ENCODE measurements at regions not wholly inside any gene's neighbourhood (a gene's known extent, or its start where the extent isn't known, plus 50 kb on each side); places are given as distances from the start of the nearest gene placed in this dataset.

GRCh38 chr13:72198967-72199560 is 332.1 kb upstream of the DACH1 start:
- no peak for DNase-seq (ENCODE audit: low read depth in 1 of 2, low spot score in 1 of 2)
- H3K4me3 ChIP-seq (replicated peaks; ENCODE audit: insufficient read depth, low read length), result no peak overlapping the region
- peaks cover 3% of the 10 kb centered on the region for H3K27me3 ChIP-seq (ENCODE audit: insufficient read depth, poor library complexity, severe bottlenecking)
- TF ChIP-seq SPI1 (IDR thresholded peaks at IDR 0.05; ENCODE audit: borderline replicate concordance, low read depth), result no peak
- no peak for TF ChIP-seq POLR2AphosphoS5 (IDR thresholded peaks at IDR 0.05; ENCODE audit: low read depth)
- no peak for TF ChIP-seq REST (IDR thresholded peaks at IDR 0.05; ENCODE audit: insufficient replicate concordance, low read depth)
- H3K27ac ChIP-seq (replicated peaks), result no peak overlapping the region

- no peak overlapping the region for H3K4me3 ChIP-seq (replicated peaks; ENCODE audit: insufficient read depth, low read length)
- no peak for TF ChIP-seq POLR2AphosphoS5 (IDR thresholded peaks at IDR 0.05; ENCODE audit: low read depth)
- TF ChIP-seq GABPA (IDR thresholded peaks at IDR 0.05; ENCODE audit: low read depth), result no peak
- no peak for TF ChIP-seq REST (IDR thresholded peaks at IDR 0.05; ENCODE audit: insufficient replicate concordance, low read depth)
- TF ChIP-seq CTCF (IDR thresholded peaks at IDR 0.05; ENCODE audit: insufficient read depth, low read length), result no peak
- no peak for TF ChIP-seq SPI1 (IDR thresholded peaks at IDR 0.05; ENCODE audit: borderline replicate concordance, low read depth)
- H3K27ac ChIP-seq (replicated peaks), result no peak overlapping the region
- DNase-seq (ENCODE audit: low read depth in 1 of 2, low spot score in 1 of 2), result no peak
- peaks cover 3% of the 10 kb centered on the region for H3K27me3 ChIP-seq (ENCODE audit: insufficient read depth, poor library complexity, severe bottlenecking)
Measured at GRCh38 chr13:72198042-72198441, 331.0 kb upstream of the DACH1 start.

DNA sequence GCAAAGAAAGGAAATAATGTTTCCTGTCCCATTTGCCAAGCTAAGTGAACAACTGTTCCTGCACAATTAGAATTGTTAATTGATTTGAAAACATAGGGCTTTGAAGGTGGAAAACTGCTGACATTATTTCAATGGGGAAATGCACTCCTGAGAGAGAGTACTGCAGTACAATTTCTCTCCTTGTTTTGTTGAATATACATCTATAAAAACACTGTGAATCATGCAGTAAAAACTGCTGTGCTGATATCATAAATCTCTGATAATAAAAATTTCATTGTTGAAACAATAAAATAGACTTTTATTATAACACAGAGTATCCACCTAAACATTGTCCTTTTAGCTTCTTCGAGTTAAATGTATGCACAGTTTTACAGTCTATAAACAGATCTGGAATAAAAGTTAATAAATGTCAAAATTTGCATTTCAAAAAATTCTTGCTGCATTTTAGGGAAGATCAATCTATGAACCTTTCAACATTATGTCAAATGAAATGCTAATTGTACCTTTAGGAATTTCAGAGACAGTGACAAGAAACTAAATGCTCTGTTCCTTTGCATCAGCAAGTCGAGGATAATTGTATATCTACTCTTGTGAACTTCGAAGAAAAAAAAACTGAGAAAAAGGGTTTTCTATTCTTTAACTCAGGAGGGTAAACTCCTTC is 328.2 kb upstream of the DACH1 start:
- no peak overlapping the region for H3K27ac ChIP-seq (replicated peaks)
- TF ChIP-seq CTCF (IDR thresholded peaks at IDR 0.05; ENCODE audit: insufficient read depth, low read length), result no peak
- no peak for TF ChIP-seq SPI1 (IDR thresholded peaks at IDR 0.05; ENCODE audit: borderline replicate concordance, low read depth)
- no peak for TF ChIP-seq POLR2AphosphoS5 (IDR thresholded peaks at IDR 0.05; ENCODE audit: low read depth)
- TF ChIP-seq GABPA (IDR thresholded peaks at IDR 0.05; ENCODE audit: low read depth), result no peak
- no peak for TF ChIP-seq REST (IDR thresholded peaks at IDR 0.05; ENCODE audit: insufficient replicate concordance, low read depth)

More for the DNA sequence above, 328.2 kb upstream of the DACH1 start:
- DNase-seq (ENCODE audit: low read depth in 1 of 2, low spot score in 1 of 2), result no peak
- Histone ChIP-seq H3K27me3 (ENCODE audit: insufficient read depth, poor library complexity, severe bottlenecking) (peaks cover 3% of the 10 kb centered on the region), H3K4me3 (replicated peaks; ENCODE audit: insufficient read depth, low read length) (no peak overlapping the region)
